T-helper 2 cell treated with Interferon-gamma antibody and Interleukin-4, amounts not matched to agents 100 ng/mL and 5 ng/mL, for 36 hours (primary cell): ENCODE measurements at regions not wholly inside any gene's neighbourhood (a gene's known extent, or its start where the extent isn't known, plus 50 kb on each side); places are given as distances from the start of the nearest gene placed in this dataset.

Source experiments
- intact Hi-C: fragments of 100-400 bp; cut with micrococcal nuclease; formaldehyde crosslinking; loops from one replicate; pipeline ENCODE4 v1.15.1; 2023

DNA sequence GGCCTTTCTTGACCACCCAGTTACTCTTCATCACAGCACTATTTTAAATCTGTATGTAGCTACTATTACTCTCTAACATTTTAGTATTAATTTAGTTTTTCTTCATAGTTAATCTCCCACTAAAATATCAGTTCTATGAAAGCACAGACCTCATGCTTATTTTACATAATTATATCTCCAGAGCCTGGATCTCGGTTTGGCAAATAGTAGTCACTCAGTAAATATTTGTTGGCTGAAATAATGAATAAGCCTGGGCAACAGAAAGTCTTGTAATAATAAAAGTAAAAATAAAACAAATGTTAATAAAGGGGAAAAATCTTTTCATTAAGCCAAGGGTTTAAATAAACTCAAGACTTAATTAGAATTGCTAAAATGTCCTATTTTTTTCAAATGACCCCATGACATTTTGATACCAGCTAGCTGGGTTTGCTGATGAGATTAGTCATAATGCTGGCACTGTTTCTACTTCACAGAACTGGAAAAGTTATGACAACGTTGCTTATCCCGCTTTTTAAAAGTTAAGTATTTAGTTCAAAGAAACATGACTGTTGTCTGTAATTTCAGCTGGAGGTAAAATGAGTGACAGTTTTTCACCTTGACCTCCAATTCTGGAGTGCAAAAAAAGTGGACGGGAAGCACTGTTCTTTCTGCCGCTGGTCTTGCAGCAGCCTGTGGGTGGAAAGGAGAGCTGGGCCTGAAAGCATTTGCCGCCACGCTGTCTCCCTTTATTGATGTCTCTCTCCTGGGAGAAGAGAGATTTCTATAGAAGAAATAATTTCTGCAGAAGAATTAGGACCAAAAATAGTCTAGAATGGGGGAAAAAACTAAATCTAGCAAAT, 85.2 kb upstream of the SPATA13 start:
- intact Hi-C loops, result no loop called here

- intact Hi-C loops, result no loop called here
These were observed 84.4 kb upstream of the SPATA13 start for GRCh38 chr13:24076109-24076508.

DNA sequence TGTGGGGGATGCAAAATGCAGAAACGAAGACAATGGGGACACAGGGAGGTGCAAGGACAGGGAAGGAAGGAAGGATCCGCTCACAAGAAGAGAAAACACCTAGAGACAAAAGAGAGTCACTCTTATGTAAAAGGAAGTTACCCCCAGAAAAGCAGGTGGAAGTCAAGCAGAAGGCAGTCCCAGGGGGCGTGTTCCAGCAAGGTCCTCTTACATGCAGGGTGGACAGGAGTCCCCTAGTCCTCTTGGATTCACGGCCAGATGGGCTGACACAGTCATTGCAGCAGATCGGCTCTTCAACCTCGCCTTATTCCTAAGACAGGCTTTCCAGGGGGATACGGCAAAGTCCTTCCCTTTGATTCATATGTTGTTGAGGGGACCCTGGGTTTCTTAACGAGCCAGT, 83.9 kb upstream of the SPATA13 start:
- intact Hi-C loops, result no loop called here

DNA sequence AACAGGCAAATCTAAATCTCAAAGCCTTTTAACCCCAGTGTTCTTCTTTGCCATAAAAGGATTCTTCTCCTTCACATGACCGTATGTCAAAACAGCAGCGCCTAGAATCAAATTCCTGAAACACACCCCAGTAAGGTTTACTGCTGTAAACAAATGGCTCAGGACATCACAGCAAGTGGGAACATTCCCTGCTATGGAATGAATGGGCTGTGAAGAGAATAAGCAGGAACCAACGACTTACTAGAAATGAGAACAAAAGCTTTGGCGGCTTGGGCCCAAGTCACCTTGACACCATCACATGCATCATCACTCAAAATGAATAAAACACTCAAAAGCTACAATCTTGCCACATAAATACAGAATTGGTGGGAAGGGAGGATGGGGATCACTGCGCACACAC, 80.4 kb upstream of the SPATA13 start:
- intact Hi-C loops, result no loop called here

DNA sequence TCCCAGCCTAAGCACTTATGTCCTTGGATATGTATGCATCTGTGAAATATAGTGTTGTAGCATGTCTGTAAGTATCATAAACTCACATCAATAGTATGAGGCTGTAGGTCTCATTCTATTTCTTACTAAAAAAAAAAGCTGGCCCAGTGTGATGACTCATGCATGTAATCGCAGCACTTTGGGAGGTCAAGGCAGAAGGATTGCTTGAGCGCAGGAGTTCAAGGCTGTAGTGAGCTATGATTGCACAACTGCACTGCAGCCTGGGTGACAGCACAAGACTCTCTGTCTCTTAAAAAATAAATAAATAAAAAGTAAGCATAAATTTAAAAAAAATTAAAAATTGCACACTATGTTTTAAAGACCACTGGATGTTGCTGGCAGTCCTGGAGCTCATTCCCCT, 79.1 kb upstream of the SPATA13 start:
- intact Hi-C loops, result no loop called here

DNA sequence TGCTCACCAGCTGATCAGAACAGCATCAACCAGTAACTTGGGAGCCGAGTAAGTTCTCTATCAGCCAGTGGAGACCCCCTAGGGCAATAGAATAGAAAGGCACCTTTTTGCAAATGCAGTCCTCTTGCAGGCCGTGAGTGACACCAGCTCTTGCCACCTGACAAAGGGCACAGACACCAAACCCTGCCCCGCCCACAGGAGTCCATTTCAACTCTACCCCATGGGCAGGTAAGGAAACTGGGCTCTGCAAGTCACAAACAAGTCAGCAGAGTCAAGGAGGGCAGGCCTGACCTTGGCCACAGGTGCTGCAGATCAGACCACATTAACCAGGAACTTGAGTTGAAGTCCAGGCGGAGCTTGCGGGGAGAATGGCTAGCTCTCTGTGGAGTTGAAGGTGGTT, 77.4 kb upstream of the SPATA13 start:
- intact Hi-C loops, result no loop called here

DNA sequence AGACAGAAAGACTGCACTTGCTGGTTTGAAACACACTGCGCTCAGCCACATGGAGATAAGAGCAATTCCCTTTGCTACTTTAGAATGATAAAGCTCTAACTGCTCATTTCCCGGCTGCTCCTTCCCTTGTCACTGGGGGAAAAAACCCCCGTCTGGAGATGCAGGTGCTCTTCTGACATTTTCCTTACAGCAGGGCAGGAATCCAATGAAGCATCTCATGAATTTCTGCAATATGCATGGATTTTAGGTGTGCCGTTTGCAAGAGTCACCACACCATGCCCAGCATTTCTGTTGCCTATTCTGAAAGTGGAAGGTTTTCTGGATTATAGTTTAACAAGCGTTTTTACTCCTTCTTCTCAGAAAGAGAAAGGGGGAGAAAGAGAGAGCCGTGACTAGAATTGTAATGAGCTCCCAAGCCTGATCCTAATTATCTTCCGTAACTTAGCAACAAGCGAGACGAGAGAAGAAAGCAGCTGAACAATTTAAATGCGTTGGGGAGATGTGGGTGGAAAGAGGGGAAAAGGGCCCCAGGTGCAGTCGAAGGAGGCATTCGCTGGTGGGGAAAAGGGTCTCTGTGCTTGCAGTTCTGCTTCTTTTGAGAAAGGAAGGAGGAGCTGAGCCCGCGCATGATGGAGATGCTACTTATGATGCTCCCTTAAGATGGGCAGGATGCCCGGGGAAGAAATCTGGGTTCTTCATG, 76.6 kb upstream of the SPATA13 start:
- intact Hi-C loops, result no loop called here

DNA sequence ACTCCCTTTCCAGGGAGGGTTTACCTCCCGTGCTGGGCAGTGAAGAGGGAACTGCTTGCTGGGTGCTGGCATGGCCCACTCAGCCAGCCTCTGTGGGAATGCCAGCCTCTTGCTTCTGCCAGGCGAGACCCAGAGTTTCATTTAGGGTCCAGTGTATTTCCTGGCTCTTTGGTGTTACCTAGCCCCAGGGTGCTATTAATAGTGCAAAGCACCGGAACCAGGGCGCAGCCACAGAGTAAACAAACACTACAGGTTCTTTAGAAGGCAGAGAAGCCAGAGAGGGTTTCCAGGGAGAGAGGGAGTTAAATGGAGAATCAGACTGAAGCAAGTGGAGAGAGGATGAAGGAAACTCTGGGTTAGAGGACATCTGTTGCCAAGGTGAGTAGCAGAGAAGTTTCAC, 74.9 kb upstream of the SPATA13 start:
- intact Hi-C loops, result no loop called here

DNA sequence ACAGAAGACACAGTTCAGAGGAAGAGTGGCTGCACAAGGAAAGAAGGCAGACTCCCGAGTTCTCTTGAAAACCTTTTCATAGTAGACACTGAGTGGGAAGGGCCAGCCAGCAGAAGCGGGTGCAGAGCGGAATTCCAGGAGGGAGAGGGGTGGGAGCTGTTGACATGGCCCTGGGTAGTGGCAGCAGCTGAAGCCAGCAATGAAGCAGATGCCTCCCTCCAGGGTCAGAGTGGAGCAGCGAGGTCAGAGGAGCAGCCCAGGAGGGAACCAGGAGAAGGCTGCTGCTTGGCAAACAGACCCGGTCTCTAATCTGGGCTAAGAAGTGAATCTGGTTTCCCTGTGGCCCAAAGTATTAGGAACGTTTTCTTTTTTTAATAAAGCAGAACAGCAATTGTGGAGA, 73.9 kb upstream of the SPATA13 start:
- intact Hi-C loops, result no loop called here

DNA sequence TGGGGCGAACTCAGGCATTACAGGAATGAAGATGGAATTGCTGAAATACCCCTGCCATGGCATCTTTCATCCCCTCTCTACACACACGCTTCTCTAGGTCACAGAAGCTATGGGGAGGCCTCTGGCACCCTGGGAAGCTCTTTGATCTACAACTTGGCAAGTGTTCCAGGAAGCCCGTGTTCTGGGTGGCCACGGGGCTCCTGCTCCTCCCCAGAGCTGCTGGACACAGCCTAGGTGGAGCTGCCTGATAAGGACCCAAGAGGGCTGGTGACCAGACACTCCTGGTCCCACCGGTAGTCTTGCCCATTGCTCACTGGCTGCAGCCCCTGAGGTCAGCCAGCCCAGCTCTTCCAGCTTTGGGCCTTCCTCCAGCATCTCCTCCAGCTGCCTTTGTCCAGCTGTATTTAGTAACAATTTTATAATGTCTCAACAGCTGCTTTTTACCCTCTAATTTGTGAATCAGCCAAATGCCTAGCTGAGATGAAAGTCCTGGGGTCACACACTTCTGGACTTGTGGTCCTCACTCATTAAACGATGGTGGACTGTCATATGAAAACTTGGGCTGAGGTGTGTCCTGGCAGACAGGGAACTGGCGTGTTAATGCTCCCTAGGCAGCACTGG, 72.8 kb upstream of the SPATA13 start:
- intact Hi-C loops, result no loop called here

GRCh38 chr13:24090049-24090448, 70.5 kb upstream of the SPATA13 start:
- intact Hi-C loops, result no loop called here

DNA sequence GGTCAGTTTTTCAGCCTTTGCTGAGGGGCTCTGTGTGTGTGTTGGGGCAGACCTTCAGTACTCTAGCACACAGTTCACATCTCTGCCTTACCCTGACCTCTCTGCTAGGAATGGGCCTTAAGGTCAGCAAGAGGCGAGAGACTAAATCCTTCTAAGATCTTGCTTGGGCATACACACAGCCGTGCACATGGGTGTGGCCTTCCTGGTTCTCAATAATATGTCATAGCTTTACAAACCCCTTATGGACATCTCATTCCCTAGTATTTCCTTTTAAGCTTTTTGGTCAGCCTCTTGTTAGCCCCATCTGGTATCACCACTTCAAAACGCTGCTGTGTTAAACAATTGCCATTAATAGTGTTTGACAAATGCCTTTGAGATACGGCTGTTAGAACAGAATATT, 69.4 kb upstream of the SPATA13 start:
- intact Hi-C loops, result no loop called here

- intact Hi-C loops, result no loop called here
These were observed 68.4 kb upstream of the SPATA13 start for GRCh38 chr13:24092108-24092507.

- intact Hi-C loops, result no loop called here
These were observed 67.5 kb upstream of the SPATA13 start for GRCh38 chr13:24093047-24093446.

DNA sequence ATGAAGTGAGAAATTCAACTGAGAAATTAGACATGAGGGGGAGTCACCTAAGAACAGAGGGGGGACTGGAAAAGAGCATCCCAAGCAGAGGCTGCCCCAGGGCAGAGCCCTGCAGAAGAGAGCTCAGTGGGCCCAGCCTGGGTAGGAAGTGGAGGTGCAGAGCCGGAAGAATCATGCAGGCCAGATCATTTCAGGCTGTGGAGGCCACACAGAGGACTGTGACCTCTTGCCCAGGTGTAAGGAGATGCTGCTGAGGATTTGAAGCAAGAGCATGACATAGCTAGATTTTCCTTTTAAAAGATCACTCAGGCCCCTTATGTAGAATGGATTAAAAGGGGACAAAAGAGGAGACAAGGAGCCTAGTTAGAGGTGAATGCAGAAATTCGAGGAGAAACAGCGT, 63.9 kb upstream of the SPATA13 start:
- intact Hi-C loops, result no loop called here

GRCh38 chr13:24097064-24097463, 63.5 kb upstream of the SPATA13 start:
- intact Hi-C loops, result no loop called here

DNA sequence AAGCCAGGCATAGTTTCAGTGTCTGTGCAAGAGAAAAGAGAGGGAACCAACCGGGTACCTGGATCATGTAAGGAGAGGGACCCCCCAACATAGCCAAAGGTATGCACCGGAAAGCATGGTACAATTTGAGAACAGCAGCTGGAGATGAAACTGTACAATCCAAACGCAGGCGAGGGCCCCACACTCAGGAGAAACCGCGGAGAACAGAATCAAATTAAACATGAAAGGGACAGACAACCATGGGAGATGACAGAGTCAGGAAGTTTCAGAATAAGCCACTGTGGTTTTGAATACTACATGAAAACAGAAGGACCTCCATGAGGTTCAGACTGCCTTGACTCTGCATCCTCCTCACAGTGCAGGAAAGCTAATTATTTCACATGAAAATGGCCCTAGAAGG, 62.9 kb upstream of the SPATA13 start:
- intact Hi-C loops, result no loop called here

DNA sequence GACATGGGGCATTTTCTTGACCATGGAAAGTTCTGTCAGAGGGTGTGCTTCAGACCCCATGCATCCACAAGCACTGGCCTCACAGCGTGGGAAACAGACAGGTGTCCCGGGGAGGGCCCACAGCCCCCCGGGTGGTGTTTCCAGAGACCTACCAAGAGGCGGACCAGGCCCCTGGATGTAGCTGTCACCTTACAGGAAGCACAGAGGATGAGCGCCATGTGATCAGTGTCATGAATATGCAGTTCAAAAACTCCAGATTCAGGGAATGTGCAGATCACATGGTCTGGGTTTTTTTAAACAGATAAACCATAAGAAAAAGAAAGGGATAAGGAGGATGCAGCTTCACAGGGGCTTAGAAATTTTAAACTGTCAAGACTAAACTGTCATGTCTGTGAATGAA, 61.0 kb upstream of the SPATA13 start:
- intact Hi-C loops, result no loop called here

- intact Hi-C loops, result no loop called here
These were observed 60.3 kb upstream of the SPATA13 start for GRCh38 chr13:24100188-24100587.

- intact Hi-C loops, result no loop called here
These were observed 56.6 kb upstream of the SPATA13 start for GRCh38 chr13:24103782-24104372.

- intact Hi-C loops, result no loop called here
These were observed 55.8 kb upstream of the SPATA13 start for GRCh38 chr13:24104723-24105122.

- intact Hi-C loops, result no loop called here
These were observed 54.1 kb upstream of the SPATA13 start for GRCh38 chr13:24106429-24106828.
